MM.1S (cell line): ENCODE measurements at regions not wholly inside any gene's neighbourhood (a gene's known extent, or its start where the extent isn't known, plus 50 kb on each side); places are given as distances from the start of the nearest gene placed in this dataset.

Source experiments
- DNase-seq: peaks from one replicate; pipeline ENCODE4 v3.0.0-alpha.2; 2015
- H2AFZ ChIP-seq: fragments of 300-600 bp; sonication (generic); 2 replicates; pipeline ENCODE4 v1.6.0; 2016; ENCODE audit warnings: antibody characterized with exemption, low read length
- H3F3A ChIP-seq: fragments of 300-600 bp; sonication (generic); 2 replicates; pipeline ENCODE4 v1.6.1; 2016; ENCODE audit warnings: mild to moderate bottlenecking, antibody characterized with exemption, low read length, moderate library complexity, mixed read lengths; ENCODE audit not compliant: insufficient read depth
- H3K27ac ChIP-seq: fragments of 300-600 bp; sonication (generic); 2 replicates; pipeline ENCODE4 v1.5.1; 2016; ENCODE audit warnings: mild to moderate bottlenecking, low read length
- H3K27me3 ChIP-seq: fragments of 300-600 bp; sonication (generic); replicated peaks from 2 replicates; pipeline ENCODE4 v1.6.0; 2016; ENCODE audit warnings: low read length; ENCODE audit not compliant: insufficient read depth
- H3K36me3 ChIP-seq: fragments of 300-600 bp; sonication (generic); replicated peaks from 2 replicates; pipeline ENCODE4 v1.6.1; 2016; ENCODE audit warnings: mild to moderate bottlenecking, low read length, mixed read lengths; ENCODE audit not compliant: insufficient read depth
- H3K4me1 ChIP-seq: fragments of 300-600 bp; sonication (generic); 2 replicates; pipeline ENCODE4 v1.6.1; 2016; ENCODE audit warnings: low read length, mixed read lengths
- H3K4me2 ChIP-seq: fragments of 300-600 bp; sonication (generic); 2 replicates; pipeline ENCODE4 v1.6.0; 2016; ENCODE audit warnings: low read depth, low read length
- H3K4me3 ChIP-seq: fragments of 300-600 bp; sonication (generic); 2 replicates; pipeline ENCODE4 v1.5.1; 2016; ENCODE audit warnings: low read length, mixed read lengths
- H3K79me2 ChIP-seq: fragments of 300-600 bp; sonication (generic); 2 replicates; pipeline ENCODE4 v1.6.1; 2016; ENCODE audit warnings: mixed run types, low read length, mixed read lengths
- H3K9ac ChIP-seq: fragments of 300-600 bp; sonication (generic); 2 replicates; pipeline ENCODE4 v1.6.1; 2016; ENCODE audit warnings: low read length, mixed read lengths
- H3K9me2 ChIP-seq: fragments of 300-600 bp; sonication (generic); replicated peaks from 2 replicates; pipeline ENCODE4 v1.6.1; 2016; ENCODE audit warnings: mild to moderate bottlenecking, low read length, mixed read lengths; ENCODE audit not compliant: insufficient read depth
- H3K9me3 ChIP-seq: fragments of 300-600 bp; sonication (generic); replicated peaks from 2 replicates; pipeline ENCODE4 v1.6.1; 2016; ENCODE audit warnings: mild to moderate bottlenecking, low read length, mixed read lengths; ENCODE audit not compliant: insufficient read depth
- H4K20me1 ChIP-seq: fragments of 300-600 bp; sonication (generic); 2 replicates; pipeline ENCODE4 v1.6.1; 2016; ENCODE audit warnings: mild to moderate bottlenecking, low read length, moderate library complexity, mixed read lengths; ENCODE audit not compliant: insufficient read depth
- EZH2 ChIP-seq: fragments of 300-600 bp; sonication (generic); optimal IDR thresholded peaks from 2 replicates; pipeline ENCODE3; 2017; ENCODE audit warnings: low read depth, mild to moderate bottlenecking, antibody characterized with exemption, low read length, mixed read lengths
- EZH2phosphoT487 ChIP-seq: fragments of 300-600 bp; sonication (generic); IDR thresholded peaks from 2 replicates; pipeline ENCODE4 v1.6.1; 2018; ENCODE audit warnings: antibody characterized with exemption, low read length
- TF ChIP-seq, protein P1 (sequence below): fragments of 300-600 bp; sonication (generic); IDR thresholded peaks from 2 replicates; pipeline ENCODE4 v1.5.1; 2016; ENCODE audit warnings: antibody characterized with exemption, low read length, mixed read lengths

DNA sequence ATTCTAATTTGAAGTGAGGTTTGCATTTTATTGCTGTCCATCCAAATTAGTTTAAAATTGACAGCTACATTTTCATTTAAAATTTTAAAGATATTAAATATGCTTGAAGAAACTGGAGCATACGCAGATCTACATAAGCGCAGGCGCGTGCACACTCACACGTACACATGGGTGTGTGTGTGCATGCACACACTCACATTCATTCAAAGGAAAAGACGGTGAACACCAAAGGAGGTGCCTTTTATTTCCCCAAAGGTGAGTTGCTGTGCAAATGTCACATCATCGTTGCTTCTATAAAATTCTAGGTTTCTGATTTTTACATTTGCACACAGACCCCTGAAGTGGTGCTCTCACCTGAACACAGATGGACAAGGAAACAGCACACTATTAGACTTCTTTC is 194.2 kb downstream of the GRB14 start:
- no peak for DNase-seq
- Histone ChIP-seq H3K9me3 (no peaks in the 10 kb centered on the region), H3K4me2 (no peak overlapping the region), H3K9me2 (no peaks in the 10 kb centered on the region), H3K36me3 (no peaks in the 10 kb centered on the region), H3K79me2 (no peaks in the 10 kb centered on the region), H3K9ac (no peak overlapping the region), H3K4me3 (no peak overlapping the region), H2AFZ (no peak overlapping the region), H3K4me1 (no peaks in the 10 kb centered on the region), H3K27ac (no peak overlapping the region), H3F3A (no peaks in the 10 kb centered on the region), H4K20me1 (no peaks in the 10 kb centered on the region), H3K27me3 (no peaks in the 10 kb centered on the region)
- TF ChIP-seq, protein P1, sequence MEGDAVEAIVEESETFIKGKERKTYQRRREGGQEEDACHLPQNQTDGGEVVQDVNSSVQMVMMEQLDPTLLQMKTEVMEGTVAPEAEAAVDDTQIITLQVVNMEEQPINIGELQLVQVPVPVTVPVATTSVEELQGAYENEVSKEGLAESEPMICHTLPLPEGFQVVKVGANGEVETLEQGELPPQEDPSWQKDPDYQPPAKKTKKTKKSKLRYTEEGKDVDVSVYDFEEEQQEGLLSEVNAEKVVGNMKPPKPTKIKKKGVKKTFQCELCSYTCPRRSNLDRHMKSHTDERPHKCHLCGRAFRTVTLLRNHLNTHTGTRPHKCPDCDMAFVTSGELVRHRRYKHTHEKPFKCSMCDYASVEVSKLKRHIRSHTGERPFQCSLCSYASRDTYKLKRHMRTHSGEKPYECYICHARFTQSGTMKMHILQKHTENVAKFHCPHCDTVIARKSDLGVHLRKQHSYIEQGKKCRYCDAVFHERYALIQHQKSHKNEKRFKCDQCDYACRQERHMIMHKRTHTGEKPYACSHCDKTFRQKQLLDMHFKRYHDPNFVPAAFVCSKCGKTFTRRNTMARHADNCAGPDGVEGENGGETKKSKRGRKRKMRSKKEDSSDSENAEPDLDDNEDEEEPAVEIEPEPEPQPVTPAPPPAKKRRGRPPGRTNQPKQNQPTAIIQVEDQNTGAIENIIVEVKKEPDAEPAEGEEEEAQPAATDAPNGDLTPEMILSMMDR, result no peak
- TF ChIP-seq EZH2phosphoT487, result no peak
- TF ChIP-seq EZH2, result no peak

DNA sequence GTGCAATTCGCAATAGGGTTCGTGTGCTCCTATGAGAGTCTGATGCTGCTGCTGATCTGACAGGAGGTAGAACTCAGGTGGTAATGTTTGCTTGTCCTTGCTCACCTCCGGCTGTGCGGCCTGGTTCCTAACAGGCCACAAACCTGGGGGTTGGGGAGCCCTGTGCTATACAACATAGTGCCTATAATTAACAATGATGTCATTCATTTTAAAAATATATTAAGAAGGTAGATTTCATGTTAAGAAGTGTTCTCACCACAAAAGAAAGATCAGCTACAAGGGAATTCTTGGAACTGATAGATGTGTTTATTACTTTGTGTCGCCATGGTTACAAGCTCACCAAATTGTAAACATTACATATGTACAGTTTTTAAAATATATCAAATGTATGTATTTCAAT is 200.5 kb downstream of the GRB14 start:
- H3K4me3 ChIP-seq, result no peak overlapping the region
- H3K27me3 ChIP-seq, result no peaks in the 10 kb centered on the region
- TF ChIP-seq EZH2phosphoT487 (no peak), EZH2 (no peak)
- TF ChIP-seq, protein P1, result no peak
- no peaks in the 10 kb centered on the region for H3K36me3 ChIP-seq
- H3K4me2 ChIP-seq, result no peak overlapping the region
- no peak overlapping the region for H3K9ac ChIP-seq
- no peaks in the 10 kb centered on the region for H4K20me1 ChIP-seq
- H3F3A ChIP-seq, result no peaks in the 10 kb centered on the region
- H3K9me2 ChIP-seq, result no peaks in the 10 kb centered on the region
- H3K27ac ChIP-seq, result no peak overlapping the region
- H3K9me3 ChIP-seq, result no peaks in the 10 kb centered on the region
- DNase-seq, result no peak
- no peaks in the 10 kb centered on the region for H3K79me2 ChIP-seq
- no peaks in the 10 kb centered on the region for H3K4me1 ChIP-seq
- H2AFZ ChIP-seq, result no peak overlapping the region

- DNase-seq, result no peak
- H3K4me3 ChIP-seq, result no peak overlapping the region
- TF ChIP-seq EZH2 (no peak), EZH2phosphoT487 (no peak)
- TF ChIP-seq, protein P1, result no peak
- no peak overlapping the region for H3K27ac ChIP-seq
- no peak overlapping the region for H2AFZ ChIP-seq
- H3K9me3 ChIP-seq, result no peaks in the 10 kb centered on the region
- no peaks in the 10 kb centered on the region for H3K79me2 ChIP-seq
- H3K27me3 ChIP-seq, result no peaks in the 10 kb centered on the region
- no peaks in the 10 kb centered on the region for H4K20me1 ChIP-seq
- no peak overlapping the region for H3K4me2 ChIP-seq
- H3K4me1 ChIP-seq, result no peaks in the 10 kb centered on the region
- H3F3A ChIP-seq, result no peaks in the 10 kb centered on the region
- H3K9ac ChIP-seq, result no peak overlapping the region
- H3K9me2 ChIP-seq, result no peaks in the 10 kb centered on the region
- no peaks in the 10 kb centered on the region for H3K36me3 ChIP-seq
Measured at GRCh38 chr2:164412831-164413230, 208.5 kb downstream of the GRB14 start.
